Colonic mucosa (tissue), 4 donors: ENCODE measurements at regions not wholly inside any gene's neighbourhood (a gene's known extent, or its start where the extent isn't known, plus 50 kb on each side); places are given as distances from the start of the nearest gene placed in this dataset.

Experiments
- DNase-seq: peaks from one replicate; pipeline ENCODE4 v3.0.0-alpha.2; 2020
- H3K27ac ChIP-seq: fragments of 200-600 bp; one replicate; pipeline ENCODE4 v1.8.0; 2021
- H3K27me3 ChIP-seq: fragments of 200-600 bp; one replicate; pipeline ENCODE4 v1.8.0; 2021
- H3K36me3 ChIP-seq: fragments of 200-600 bp; one replicate; pipeline ENCODE4 v1.8.0; 2021
- H3K4me1 ChIP-seq: fragments of 200-600 bp; one replicate; pipeline ENCODE4 v1.8.0; 2021; ENCODE audit warnings: mild to moderate bottlenecking
- H3K4me3 ChIP-seq: fragments of 200-600 bp; one replicate; pipeline ENCODE4 v1.8.0; 2021
- H3K9ac ChIP-seq, 2 donors: one replicate each; pipeline ENCODE4 v1.7.0; 2013; ENCODE audit warnings: control low read depth in 2 of 2, low read depth in 2 of 2, low read length in 2 of 2
- H3K9me3 ChIP-seq: fragments of 200-600 bp; one replicate; pipeline ENCODE4 v1.8.0; 2021
- intact Hi-C: fragments of 100-400 bp; cut with DNase I; formaldehyde crosslinking; loops from one replicate; pipeline ENCODE4 v1.14.1; 2022
- TF ChIP-seq, protein P1 (sequence below): fragments of 200-600 bp; IDR thresholded peaks from one replicate; pipeline ENCODE4 v1.8.0; 2022; ENCODE audit warnings: antibody characterized with exemption, mild to moderate bottlenecking
- donor health status: healthy.
- donor health status: DM: no; HTN: no; CAD: no.
- donor health status: DM: no; HTN: no; CAD: no.

GRCh38 chr20:60465993-60466686, 507.9 kb downstream of the CDH26 start:
- H3K9me3 ChIP-seq: no peaks in the 10 kb centered on the region
- H3K4me3 ChIP-seq: no peak overlapping the region

GRCh38 chr20:60466687-60467022, 508.4 kb downstream of the CDH26 start:
- TF ChIP-seq, protein P1, sequence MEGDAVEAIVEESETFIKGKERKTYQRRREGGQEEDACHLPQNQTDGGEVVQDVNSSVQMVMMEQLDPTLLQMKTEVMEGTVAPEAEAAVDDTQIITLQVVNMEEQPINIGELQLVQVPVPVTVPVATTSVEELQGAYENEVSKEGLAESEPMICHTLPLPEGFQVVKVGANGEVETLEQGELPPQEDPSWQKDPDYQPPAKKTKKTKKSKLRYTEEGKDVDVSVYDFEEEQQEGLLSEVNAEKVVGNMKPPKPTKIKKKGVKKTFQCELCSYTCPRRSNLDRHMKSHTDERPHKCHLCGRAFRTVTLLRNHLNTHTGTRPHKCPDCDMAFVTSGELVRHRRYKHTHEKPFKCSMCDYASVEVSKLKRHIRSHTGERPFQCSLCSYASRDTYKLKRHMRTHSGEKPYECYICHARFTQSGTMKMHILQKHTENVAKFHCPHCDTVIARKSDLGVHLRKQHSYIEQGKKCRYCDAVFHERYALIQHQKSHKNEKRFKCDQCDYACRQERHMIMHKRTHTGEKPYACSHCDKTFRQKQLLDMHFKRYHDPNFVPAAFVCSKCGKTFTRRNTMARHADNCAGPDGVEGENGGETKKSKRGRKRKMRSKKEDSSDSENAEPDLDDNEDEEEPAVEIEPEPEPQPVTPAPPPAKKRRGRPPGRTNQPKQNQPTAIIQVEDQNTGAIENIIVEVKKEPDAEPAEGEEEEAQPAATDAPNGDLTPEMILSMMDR: no peak
- Histone ChIP-seq H3K9ac (no peak overlapping the region), H3K4me1 (no peaks in the 10 kb centered on the region), H3K4me3 (no peak overlapping the region), H3K27me3 (no peaks in the 10 kb centered on the region), H3K27ac (no peak overlapping the region), H3K36me3 (no peaks in the 10 kb centered on the region), H3K9me3 (no peaks in the 10 kb centered on the region)
- no peak for DNase-seq
- intact Hi-C loops: no loop called here

More at GRCh38 chr20:60465993-60466686, 507.9 kb downstream of the CDH26 start:
- Histone ChIP-seq H3K27ac (no peak overlapping the region), H3K4me1 (no peaks in the 10 kb centered on the region), H3K27me3 (no peaks in the 10 kb centered on the region), H3K36me3 (no peaks in the 10 kb centered on the region), H3K9ac (no peak overlapping the region)
- intact Hi-C loops: no loop called here
- DNase-seq: no peak
- TF ChIP-seq, protein P1: no peak

DNA sequence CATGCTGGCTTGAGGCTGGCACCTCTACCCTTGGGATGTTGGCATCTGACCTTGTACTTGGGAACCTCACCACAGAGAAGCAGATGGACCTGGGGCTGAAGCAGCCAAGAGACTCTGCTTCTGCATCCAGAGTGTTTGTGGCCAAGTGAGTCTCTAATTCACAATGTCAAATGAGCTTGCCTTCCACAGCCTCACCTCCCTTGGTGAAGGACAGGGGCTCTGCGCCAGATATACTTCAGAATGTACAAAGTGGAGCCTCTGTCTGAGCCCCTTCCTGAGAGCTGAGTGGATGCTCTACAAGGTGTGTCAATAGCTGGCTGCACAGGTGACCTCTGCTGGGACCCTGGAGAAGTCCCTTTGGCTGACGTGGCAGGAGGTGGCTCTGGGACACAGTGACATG, 508.9 kb downstream of the CDH26 start:
- Histone ChIP-seq H3K4me1 (no peaks in the 10 kb centered on the region), H3K27ac (no peak overlapping the region), H3K9me3 (no peaks in the 10 kb centered on the region), H3K36me3 (no peaks in the 10 kb centered on the region), H3K9ac (no peak overlapping the region), H3K27me3 (no peaks in the 10 kb centered on the region), H3K4me3 (no peak overlapping the region)
- no peak for DNase-seq
- intact Hi-C loops: no loop called here
- TF ChIP-seq, protein P1: no peak

GRCh38 chr20:60467771-60468170, 509.5 kb downstream of the CDH26 start:
- no peak for DNase-seq
- no peaks in the 10 kb centered on the region for H3K9me3 ChIP-seq
- intact Hi-C loops: no loop called here
- H3K27me3 ChIP-seq: no peaks in the 10 kb centered on the region
- H3K4me3 ChIP-seq: no peak overlapping the region
- H3K9ac ChIP-seq: no peak overlapping the region
- TF ChIP-seq, protein P1: no peak
- H3K4me1 ChIP-seq: no peaks in the 10 kb centered on the region
- H3K36me3 ChIP-seq: no peaks in the 10 kb centered on the region
- no peak overlapping the region for H3K27ac ChIP-seq

- H3K27ac ChIP-seq: no peak overlapping the region
- no peaks in the 10 kb centered on the region for H3K4me1 ChIP-seq
- intact Hi-C loops: no loop called here
- no peak for DNase-seq
- H3K27me3 ChIP-seq: no peaks in the 10 kb centered on the region
- TF ChIP-seq, protein P1: no peak
- no peaks in the 10 kb centered on the region for H3K36me3 ChIP-seq
- H3K4me3 ChIP-seq: no peak overlapping the region
- no peaks in the 10 kb centered on the region for H3K9me3 ChIP-seq
- no peak overlapping the region for H3K9ac ChIP-seq
Measured at GRCh38 chr20:60469829-60470228, 511.6 kb downstream of the CDH26 start.
